DND-41 (cell line): ENCODE measurements at regions not wholly inside any gene's neighbourhood (a gene's known extent, or its start where the extent isn't known, plus 50 kb on each side); places are given as distances from the start of the nearest gene placed in this dataset.
"Not testable (repeated sequence)": the region's sequence is repeated elsewhere in the genome, so short reads cannot be mapped to it uniquely, and the experiment has no call there.

ENCODE experiments used
- EZH2 ChIP-seq: IDR thresholded peaks from 3 replicates; pipeline ENCODE4 v1.6.1; 2012; ENCODE audit warnings: borderline replicate concordance, low read depth, mild to moderate bottlenecking, moderate library complexity, low read length, inconsistent platforms; ENCODE audit not compliant: severe bottlenecking
- TF ChIP-seq, protein P1 (sequence below): IDR thresholded peaks from 2 replicates; pipeline ENCODE4 v1.5.1; 2012; ENCODE audit warnings: borderline replicate concordance, low read length, moderate library complexity, mild to moderate bottlenecking; ENCODE audit not compliant: poor library complexity, severe bottlenecking; ENCODE audit errors: extremely low read depth

DNA sequence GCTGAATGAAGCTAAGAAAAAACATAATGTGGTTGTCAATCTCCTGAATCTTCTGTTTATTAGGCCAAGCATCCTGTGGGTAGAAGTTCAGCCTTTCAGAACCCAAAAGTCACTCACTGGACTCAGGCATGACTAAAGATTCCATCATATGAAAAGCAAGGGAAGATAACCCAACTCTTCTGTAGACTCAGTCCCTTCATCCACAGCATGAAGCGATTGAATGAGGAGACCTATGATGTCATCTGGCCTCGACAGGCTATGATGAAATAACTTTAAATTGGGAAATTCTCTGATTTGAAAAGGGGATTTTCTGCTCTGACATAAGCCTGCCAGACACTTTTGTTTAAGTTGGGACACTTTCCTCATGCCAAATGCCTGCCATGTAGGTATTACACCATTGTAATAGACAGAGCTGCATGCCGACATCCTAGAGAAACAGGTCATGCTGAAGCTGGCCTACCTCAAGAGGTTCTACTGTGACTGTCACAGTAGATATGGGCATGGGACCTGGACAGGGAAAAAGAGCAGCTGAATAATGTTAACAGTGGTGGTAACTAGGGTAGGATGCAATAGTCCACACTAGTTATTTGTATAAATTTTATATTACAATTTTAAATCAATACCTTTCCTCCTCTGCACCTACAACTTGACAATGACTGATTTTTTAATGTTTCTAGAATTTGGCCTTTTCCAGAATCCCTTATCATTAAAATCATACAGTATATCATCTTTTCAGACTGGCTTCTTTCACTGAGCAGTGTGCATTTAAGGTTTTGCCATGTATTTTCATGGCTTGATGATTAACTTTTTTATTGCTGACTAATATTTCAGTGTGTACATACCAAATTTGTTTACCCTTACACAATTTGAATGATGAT is 291.3 kb downstream of the CNTNAP3B start:
- TF ChIP-seq, protein P1, sequence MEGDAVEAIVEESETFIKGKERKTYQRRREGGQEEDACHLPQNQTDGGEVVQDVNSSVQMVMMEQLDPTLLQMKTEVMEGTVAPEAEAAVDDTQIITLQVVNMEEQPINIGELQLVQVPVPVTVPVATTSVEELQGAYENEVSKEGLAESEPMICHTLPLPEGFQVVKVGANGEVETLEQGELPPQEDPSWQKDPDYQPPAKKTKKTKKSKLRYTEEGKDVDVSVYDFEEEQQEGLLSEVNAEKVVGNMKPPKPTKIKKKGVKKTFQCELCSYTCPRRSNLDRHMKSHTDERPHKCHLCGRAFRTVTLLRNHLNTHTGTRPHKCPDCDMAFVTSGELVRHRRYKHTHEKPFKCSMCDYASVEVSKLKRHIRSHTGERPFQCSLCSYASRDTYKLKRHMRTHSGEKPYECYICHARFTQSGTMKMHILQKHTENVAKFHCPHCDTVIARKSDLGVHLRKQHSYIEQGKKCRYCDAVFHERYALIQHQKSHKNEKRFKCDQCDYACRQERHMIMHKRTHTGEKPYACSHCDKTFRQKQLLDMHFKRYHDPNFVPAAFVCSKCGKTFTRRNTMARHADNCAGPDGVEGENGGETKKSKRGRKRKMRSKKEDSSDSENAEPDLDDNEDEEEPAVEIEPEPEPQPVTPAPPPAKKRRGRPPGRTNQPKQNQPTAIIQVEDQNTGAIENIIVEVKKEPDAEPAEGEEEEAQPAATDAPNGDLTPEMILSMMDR: not testable (repeated sequence)
- TF ChIP-seq EZH2: not testable (repeated sequence)
